GM19463 (cell line): ENCODE measurements at regions not wholly inside any gene's neighbourhood (a gene's known extent, or its start where the extent isn't known, plus 50 kb on each side); places are given as distances from the start of the nearest gene placed in this dataset.
"Not testable (repeated sequence)": the region's sequence is repeated elsewhere in the genome, so short reads cannot be mapped to it uniquely, and the experiment has no call there.

Source experiments
- ATAC-seq: cut with Tn5 transposase; IDR thresholded peaks from one replicate; pipeline ENCODE4 v1.9.1; 2021; ENCODE audit warnings: mild to moderate bottlenecking, moderate library complexity; ENCODE audit not compliant: unreplicated experiment

GRCh38 chr15:62895905-62896316 lies 146.6 kb upstream of the TPM1 start:
- no peak for ATAC-seq

DNA sequence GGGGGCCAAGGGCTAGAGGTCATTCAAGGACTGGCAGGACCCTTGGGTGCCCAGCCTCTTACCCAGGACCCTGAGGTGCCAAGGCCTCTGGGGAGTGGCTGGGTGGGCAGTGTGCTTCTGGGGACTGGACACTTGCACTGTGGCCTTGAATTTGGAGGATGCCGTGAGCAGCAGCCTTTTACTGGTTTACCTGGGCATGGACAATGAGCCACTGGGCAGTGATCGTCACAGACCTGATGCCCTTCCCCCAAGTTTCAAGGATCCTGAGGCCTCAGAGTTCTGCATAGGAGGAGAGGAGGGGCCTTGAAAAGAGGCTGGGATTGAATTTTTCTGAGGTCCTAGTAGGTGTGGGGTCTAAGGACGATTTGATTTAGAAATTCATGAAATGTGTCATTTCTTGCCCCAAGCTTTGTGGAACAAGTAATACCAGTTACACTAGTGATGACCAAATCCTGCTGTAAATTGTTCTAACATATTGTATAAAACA lies 146.1 kb upstream of the TPM1 start:
- ATAC-seq, result no peak

GRCh38 chr15:62896969-62897486 lies 145.5 kb upstream of the TPM1 start:
- ATAC-seq, result no peak

- no peak for ATAC-seq
These were observed 144.9 kb upstream of the TPM1 start for GRCh38 chr15:62897634-62898033.

DNA sequence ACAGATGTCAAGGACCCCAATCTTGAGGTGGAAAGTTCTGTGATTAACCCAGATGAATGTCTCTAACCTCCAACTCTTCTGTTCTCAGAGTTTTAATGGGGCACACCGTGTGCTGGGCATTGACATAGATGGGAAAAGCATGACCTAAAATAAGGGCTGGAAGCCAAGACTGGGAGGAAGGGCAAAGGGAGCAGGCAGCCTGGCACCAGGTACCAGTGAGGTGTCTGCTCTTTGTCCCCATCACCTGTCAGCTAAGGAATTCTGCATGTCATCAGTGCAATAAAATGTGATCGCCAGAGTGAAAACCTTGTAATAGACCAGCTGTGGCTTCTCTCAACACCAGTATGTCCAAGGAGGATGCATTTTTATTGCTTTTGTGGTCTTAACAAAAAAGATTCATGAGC lies 143.5 kb upstream of the TPM1 start:
- no peak for ATAC-seq

- no peak for ATAC-seq
These were observed 142.3 kb upstream of the TPM1 start for GRCh38 chr15:62900071-62900802.

DNA sequence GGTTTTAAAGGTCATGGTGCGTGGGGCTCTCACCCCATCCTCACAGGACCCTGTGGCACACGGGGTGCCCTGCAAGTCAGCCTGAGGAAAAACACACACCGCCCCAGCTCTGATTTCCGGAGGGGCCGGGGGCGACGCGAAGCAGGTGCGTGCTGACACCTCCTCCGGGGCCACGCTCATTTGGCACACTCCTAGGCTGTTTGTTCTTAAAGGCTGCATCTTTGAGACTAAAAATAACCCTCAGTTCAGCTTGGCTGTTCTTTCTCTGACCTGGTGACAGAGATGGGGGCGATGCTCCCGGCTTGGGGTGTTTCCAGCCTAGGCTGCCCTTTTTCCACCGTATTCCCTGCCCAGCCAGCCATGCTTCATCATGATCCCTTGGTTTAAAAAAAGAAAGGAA lies 141.5 kb upstream of the TPM1 start:
- ATAC-seq, result no peak

- ATAC-seq, result no peak
These were observed 140.5 kb upstream of the TPM1 start for GRCh38 chr15:62901909-62902546.

- no peak for ATAC-seq
These were observed 139.7 kb upstream of the TPM1 start for GRCh38 chr15:62902821-62903220.

GRCh38 chr15:62903437-62903836 lies 139.1 kb upstream of the TPM1 start:
- ATAC-seq, result no peak

DNA sequence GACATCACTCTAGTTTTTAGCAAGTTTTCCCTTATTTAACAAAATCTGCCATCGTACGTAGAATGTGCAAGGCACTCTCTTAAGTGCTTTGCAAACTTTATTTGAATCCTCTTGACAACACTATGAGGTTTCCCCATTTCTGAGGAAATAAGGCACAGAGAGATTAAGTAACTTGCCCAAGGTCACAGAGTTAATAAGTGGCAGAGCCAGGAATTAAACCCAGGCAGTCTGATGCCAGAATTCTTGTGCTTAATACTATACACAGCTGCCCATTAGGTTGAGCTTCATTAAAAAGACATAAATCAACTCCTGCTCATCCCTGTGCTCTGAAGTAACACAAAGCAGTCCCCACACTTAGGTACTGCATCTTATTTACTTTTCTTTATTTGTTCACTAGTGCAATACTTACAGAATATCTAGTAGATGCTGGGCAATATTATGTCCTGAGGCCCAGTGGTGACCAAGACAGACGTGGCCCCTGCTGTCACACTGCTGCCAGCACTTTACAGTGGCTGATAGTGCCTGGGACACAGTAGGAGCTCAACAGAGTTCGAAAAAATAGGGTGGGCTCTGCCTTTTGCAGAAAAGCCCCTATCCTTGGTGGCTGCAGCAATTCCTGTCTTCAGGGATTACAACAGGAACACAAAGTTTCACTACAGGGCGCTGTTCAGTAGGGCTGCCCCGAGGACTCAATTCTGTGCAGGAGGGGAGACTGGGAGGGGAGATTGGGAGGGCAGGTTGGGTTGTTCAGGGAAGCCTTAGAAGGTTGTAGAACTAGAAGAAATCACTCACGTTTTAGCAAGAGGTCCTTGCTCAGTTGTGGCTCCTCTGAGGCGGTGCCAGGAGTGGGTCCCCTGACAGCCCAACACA lies 138.3 kb upstream of the TPM1 start:
- no peak for ATAC-seq

DNA sequence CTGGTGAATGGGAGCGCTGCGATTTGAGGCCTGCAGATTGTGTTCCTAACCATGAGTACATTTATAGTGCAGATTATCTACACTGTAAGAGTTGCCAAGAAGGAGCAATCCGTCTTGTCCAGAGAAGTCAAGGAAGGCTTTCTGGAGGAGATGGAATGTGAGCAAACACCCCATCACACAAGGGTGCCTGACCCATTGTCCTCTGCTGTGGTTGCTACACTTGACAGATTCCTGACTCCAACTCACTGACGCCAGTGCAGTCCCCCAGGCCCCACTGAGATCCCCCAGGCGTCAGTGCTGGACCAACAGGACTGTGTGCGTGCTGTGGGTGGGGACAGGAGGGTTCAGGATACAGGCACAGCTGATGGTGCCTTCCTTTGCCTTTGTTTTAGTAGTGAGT lies 135.9 kb upstream of the TPM1 start:
- no peak for ATAC-seq

GRCh38 chr15:62907275-62907674 lies 135.3 kb upstream of the TPM1 start:
- ATAC-seq, result no peak

DNA sequence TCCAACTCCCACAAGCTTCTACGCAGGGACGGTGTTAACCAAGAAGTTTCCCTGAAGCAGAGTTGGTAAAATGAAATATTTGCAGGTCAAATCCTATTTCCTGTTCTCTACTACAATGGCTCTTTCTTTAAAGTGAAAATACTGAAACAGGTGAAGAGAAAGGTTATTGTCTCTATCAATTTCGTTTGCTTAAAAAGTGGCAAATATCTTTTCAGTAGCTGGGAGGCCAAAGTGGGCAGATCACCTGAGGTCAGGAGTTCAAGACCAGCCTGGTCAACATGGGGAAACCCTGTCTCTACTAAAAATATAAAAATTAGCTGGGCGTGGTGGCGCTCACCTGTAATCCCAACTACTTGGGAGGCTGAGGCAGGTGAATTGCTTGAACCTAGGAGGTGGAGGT lies 134.2 kb upstream of the TPM1 start:
- ATAC-seq, result not testable (repeated sequence)

GRCh38 chr15:62909257-62909656 lies 133.3 kb upstream of the TPM1 start:
- no peak for ATAC-seq

- no peak for ATAC-seq
These were observed 130.3 kb upstream of the TPM1 start for GRCh38 chr15:62912282-62912681.

GRCh38 chr15:62912808-62913207 lies 129.7 kb upstream of the TPM1 start:
- no peak for ATAC-seq

GRCh38 chr15:62913246-62913645 lies 129.3 kb upstream of the TPM1 start:
- ATAC-seq, result no peak

- no peak for ATAC-seq
These were observed 128.0 kb upstream of the TPM1 start for GRCh38 chr15:62914461-62915079.

DNA sequence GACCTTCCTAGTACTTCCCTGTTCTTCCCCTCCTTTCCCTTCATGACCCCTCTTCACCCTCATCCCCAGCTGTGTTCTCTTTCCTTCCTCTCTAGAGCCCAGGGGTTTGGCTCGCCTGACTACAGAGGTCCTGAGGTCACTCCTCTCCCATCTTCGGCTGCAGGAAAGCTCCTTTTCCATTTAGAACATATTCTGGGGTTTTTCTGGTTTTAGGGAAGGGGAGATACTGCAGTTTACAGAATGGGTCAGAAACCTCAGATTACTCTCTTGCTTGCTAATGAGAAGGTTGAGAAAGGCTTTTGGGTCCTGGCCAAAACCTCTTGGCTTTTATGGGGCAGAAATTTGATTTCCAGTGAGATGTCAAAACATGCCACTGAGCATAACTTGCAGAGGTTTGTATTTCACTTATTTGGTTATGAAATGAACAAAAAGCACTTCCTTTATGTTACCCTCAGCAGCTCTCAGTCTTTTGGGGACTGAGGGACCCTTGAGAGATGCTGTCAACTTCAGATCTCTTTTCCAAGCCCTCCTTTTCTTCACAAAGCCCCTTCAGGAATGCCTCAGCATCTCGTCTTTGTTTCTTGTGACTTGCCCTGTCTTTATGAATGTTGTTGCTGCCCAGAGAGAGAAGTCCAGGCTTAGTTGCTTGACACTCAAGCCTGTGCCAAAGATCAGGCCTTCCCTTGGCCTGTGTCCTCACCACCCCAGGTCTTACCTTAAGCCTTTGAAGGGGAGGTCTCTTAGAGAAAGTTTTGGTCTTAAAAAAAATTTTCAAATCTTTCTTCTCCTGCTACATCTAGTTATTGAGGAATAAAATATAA lies 121.7 kb upstream of the TPM1 start:
- ATAC-seq, result no peak
